Mesendoderm (in vitro differentiated cells): ENCODE measurements at regions not wholly inside any gene's neighbourhood (a gene's known extent, or its start where the extent isn't known, plus 50 kb on each side); places are given as distances from the start of the nearest gene placed in this dataset.

Experiments
- DNase-seq: peaks from one replicate; pipeline ENCODE4 v3.0.0; 2013
- H2AK5ac ChIP-seq: 2 replicates; pipeline ENCODE4 v1.6.1; 2013; ENCODE audit warnings: low read length, inconsistent platforms
- H2BK120ac ChIP-seq: 2 replicates; pipeline ENCODE4 v1.6.1; 2013; ENCODE audit warnings: low read depth, mild to moderate bottlenecking, low read length, moderate library complexity, mixed read lengths
- H2BK15ac ChIP-seq: replicated peaks from 2 replicates; pipeline ENCODE4 v1.6.1; 2013; ENCODE audit warnings: low read depth, mild to moderate bottlenecking, moderate library complexity
- H2BK5ac ChIP-seq: 2 replicates; pipeline ENCODE4 v1.6.1; 2013; ENCODE audit warnings: low read length, inconsistent platforms
- H3K18ac ChIP-seq: 2 replicates; pipeline ENCODE4 v1.6.1; 2013; ENCODE audit warnings: mild to moderate bottlenecking, low read length, mixed read lengths
- H3K23ac ChIP-seq: one replicate; pipeline ENCODE4 v1.6.1; 2013; ENCODE audit warnings: low read length
- H3K27ac ChIP-seq: 2 replicates; pipeline ENCODE4 v1.5.1; 2013; ENCODE audit warnings: low read depth, mild to moderate bottlenecking, inconsistent platforms, low read length, moderate library complexity
- H3K27me3 ChIP-seq: 2 replicates; pipeline ENCODE4 v1.6.1; 2013; ENCODE audit warnings: low read length, control low read depth, mild to moderate bottlenecking, inconsistent platforms; ENCODE audit not compliant: insufficient read depth, poor library complexity
- H3K36me3 ChIP-seq: 2 replicates; pipeline ENCODE4 v1.6.1; 2013; ENCODE audit warnings: low read length, inconsistent platforms; ENCODE audit not compliant: control insufficient read depth, insufficient read depth
- H3K4ac ChIP-seq: one replicate; pipeline ENCODE4 v1.6.1; 2013; ENCODE audit warnings: low read depth, mild to moderate bottlenecking, low read length, moderate library complexity
- H3K4me1 ChIP-seq: 2 replicates; pipeline ENCODE4 v1.6.1; 2013; ENCODE audit warnings: low read depth, low read length, inconsistent platforms; ENCODE audit not compliant: control insufficient read depth
- H3K4me2 ChIP-seq: 2 replicates; pipeline ENCODE4 v1.6.1; 2013; ENCODE audit warnings: low read length
- H3K4me3 ChIP-seq: 2 replicates; pipeline ENCODE4 v1.5.1; 2013; ENCODE audit warnings: mild to moderate bottlenecking, low read length
- H3K56ac ChIP-seq: one replicate; pipeline ENCODE4 v1.6.1; 2013; ENCODE audit warnings: low read length
- H3K79me1 ChIP-seq: 2 replicates; pipeline ENCODE4 v1.6.1; 2013; ENCODE audit warnings: low read length, inconsistent platforms
- H3K79me2 ChIP-seq: 2 replicates; pipeline ENCODE4 v1.6.1; 2013; ENCODE audit warnings: mild to moderate bottlenecking, low read length; ENCODE audit not compliant: control insufficient read depth, insufficient read depth
- H3K9ac ChIP-seq: 2 replicates; pipeline ENCODE4 v1.6.1; 2013; ENCODE audit warnings: low read length, inconsistent platforms
- H4K5ac ChIP-seq: one replicate; pipeline ENCODE4 v1.6.1; 2013; ENCODE audit warnings: low read length
- H4K8ac ChIP-seq: one replicate; pipeline ENCODE4 v1.6.1; 2013; ENCODE audit warnings: low read depth, mild to moderate bottlenecking, control low read depth, low read length, moderate library complexity
- WGBS: extraction: QIAGEN DNeasy Blood & Tissue Kit; methylation state at CpG from one replicate; pipeline ENCODE4 v1.1.7; 2013; ENCODE audit warnings: low lambda C conversion rate, missing lambda C conversion rate; ENCODE audit not compliant: insufficient coverage; ENCODE audit errors: extremely low coverage; 5-methylcytosine and 5-hydroxymethylcytosine counted together

DNA sequence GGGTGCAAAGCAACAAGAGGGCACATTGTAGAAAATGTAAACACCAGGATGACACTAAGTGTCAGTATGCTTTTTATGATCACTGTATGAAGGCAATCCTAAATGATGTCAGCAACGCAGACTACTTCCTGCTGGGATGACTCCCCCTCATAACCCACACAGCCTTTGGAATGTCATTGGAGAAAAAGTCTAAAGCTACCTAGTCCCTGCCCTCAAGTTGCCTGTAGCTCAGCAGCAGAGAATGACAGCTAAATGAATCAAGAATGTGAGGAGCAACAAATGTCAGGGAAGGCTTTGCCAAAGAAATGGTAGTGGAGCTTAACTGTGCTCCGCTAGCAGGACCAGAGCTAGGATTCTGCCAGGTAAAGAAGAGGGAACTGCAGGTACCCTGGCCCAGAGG, 555.6 kb downstream of the CD83 start:
- Histone ChIP-seq H2AK5ac (no peak overlapping the region), H3K36me3 (no peaks in the 10 kb centered on the region), H3K4me3 (no peak overlapping the region), H3K9ac (no peak overlapping the region), H3K18ac (no peak overlapping the region), H3K79me2 (no peaks in the 10 kb centered on the region), H3K23ac (no peak overlapping the region), H3K4me1 (no peaks in the 10 kb centered on the region), H3K4ac (no peak overlapping the region), H3K4me2 (no peak overlapping the region), H3K27ac (no peak overlapping the region), H3K79me1 (no peaks in the 10 kb centered on the region), H2BK15ac (no peak overlapping the region), H3K56ac (no peak overlapping the region), H3K27me3 (no peaks in the 10 kb centered on the region), H4K8ac (no peak overlapping the region), H4K5ac (no peak overlapping the region), H2BK120ac (no peak overlapping the region), H2BK5ac (no peak overlapping the region)
- WGBS: no CpG with 5 or more reads among the region's 2 CpGs
- DNase-seq: no peak

GRCh38 chr6:14674458-14674857, 556.9 kb downstream of the CD83 start:
- no peaks in the 10 kb centered on the region for H3K79me2 ChIP-seq
- no CpG with 5 or more reads among the region's 4 CpGs for WGBS
- no peak overlapping the region for H4K8ac ChIP-seq
- H3K4me2 ChIP-seq: no peak overlapping the region
- no peak overlapping the region for H3K18ac ChIP-seq
- no peak overlapping the region for H3K23ac ChIP-seq
- no peak overlapping the region for H2BK5ac ChIP-seq
- DNase-seq: no peak
- H3K36me3 ChIP-seq: no peaks in the 10 kb centered on the region
- no peak overlapping the region for H3K4ac ChIP-seq
- H2BK120ac ChIP-seq: no peak overlapping the region
- no peak overlapping the region for H3K9ac ChIP-seq
- H3K4me1 ChIP-seq: no peaks in the 10 kb centered on the region
- H4K5ac ChIP-seq: no peak overlapping the region
- no peaks in the 10 kb centered on the region for H3K79me1 ChIP-seq
- no peak overlapping the region for H2BK15ac ChIP-seq
- no peak overlapping the region for H3K4me3 ChIP-seq
- H3K56ac ChIP-seq: no peak overlapping the region
- H3K27me3 ChIP-seq: no peaks in the 10 kb centered on the region
- no peak overlapping the region for H2AK5ac ChIP-seq
- no peak overlapping the region for H3K27ac ChIP-seq

DNA sequence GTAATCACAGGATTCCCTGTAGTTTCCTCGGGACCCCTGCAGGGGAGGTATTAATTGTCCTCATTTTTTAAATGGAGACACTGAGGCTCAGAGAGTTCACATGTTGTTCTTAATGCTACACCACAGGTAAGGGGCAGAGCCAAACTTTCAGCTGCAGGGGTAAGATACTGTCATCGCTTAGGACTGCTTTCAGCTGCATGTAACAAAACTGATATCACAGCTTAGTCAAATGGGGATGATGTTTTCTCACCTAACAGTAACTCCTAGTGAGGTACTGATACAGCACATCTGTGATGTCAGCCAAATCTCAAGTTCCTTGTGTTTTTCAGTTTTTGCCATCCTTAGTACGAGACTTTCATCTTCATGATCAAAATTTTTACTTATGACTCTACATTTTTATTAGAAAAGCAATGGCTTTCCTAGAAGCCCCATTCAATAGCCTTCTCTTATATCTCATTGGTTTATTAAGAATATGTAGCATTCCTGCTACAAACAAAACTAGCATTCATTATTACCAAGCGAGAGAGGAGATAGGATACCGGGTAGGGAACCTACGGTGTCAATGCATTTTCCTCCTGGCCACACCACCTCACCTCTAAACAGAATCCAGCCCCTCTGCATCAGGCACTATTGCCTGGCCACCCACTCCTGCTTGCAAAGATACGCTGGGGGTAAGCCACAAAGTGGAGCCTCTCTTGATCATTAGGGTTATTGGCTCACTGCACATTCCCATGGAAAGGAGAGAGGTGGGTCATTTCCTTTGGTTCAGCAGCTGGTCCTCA, 557.5 kb downstream of the CD83 start:
- DNase-seq: no peak
- H3K36me3 ChIP-seq: no peaks in the 10 kb centered on the region
- no peak overlapping the region for H3K9ac ChIP-seq
- no peak overlapping the region for H3K4ac ChIP-seq
- no CpG with 5 or more reads among the region's 7 CpGs for WGBS
- no peak overlapping the region for H4K8ac ChIP-seq
- no peak overlapping the region for H3K27ac ChIP-seq
- H3K56ac ChIP-seq: no peak overlapping the region
- no peak overlapping the region for H3K18ac ChIP-seq
- H2BK5ac ChIP-seq: no peak overlapping the region
- H2BK15ac ChIP-seq: no peak overlapping the region
- no peaks in the 10 kb centered on the region for H3K27me3 ChIP-seq
- no peaks in the 10 kb centered on the region for H3K79me2 ChIP-seq
- no peak overlapping the region for H2BK120ac ChIP-seq
- no peak overlapping the region for H3K4me2 ChIP-seq
- no peak overlapping the region for H2AK5ac ChIP-seq
- H3K79me1 ChIP-seq: no peaks in the 10 kb centered on the region
- no peak overlapping the region for H4K5ac ChIP-seq
- H3K23ac ChIP-seq: no peak overlapping the region
- H3K4me1 ChIP-seq: no peaks in the 10 kb centered on the region
- no peak overlapping the region for H3K4me3 ChIP-seq

DNA sequence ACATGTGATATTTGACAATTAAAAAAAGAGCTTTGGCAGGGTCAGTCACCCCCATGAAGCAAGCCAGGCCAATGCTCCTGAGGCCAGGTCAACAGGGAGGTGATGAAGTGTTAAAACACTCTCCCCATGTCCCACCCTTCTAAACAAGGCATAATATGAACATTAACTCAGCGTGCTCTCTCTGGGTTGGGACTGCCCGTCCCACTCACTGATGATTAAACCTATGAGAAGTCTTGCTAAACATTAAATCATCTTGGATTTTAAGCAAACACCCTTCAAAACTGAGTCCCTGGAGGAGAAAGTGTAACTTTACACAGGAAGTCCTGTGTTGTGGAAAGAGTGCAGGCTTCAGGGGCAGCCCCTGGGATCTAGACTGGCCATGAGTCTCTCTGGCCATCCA, 558.5 kb downstream of the CD83 start:
- Histone ChIP-seq H3K4me2 (no peak overlapping the region), H2BK5ac (no peak overlapping the region), H3K9ac (no peak overlapping the region), H4K8ac (no peak overlapping the region), H3K36me3 (no peaks in the 10 kb centered on the region), H3K4me1 (no peaks in the 10 kb centered on the region), H3K27me3 (no peaks in the 10 kb centered on the region), H2AK5ac (no peak overlapping the region), H2BK15ac (no peak overlapping the region), H3K79me1 (no peaks in the 10 kb centered on the region), H3K4me3 (no peak overlapping the region), H3K27ac (no peak overlapping the region), H3K4ac (no peak overlapping the region), H3K18ac (no peak overlapping the region), H3K79me2 (no peaks in the 10 kb centered on the region), H3K23ac (no peak overlapping the region), H3K56ac (no peak overlapping the region), H4K5ac (no peak overlapping the region), H2BK120ac (no peak overlapping the region)
- WGBS: no CpG with 5 or more reads among the region's 2 CpGs
- DNase-seq: no peak

DNA sequence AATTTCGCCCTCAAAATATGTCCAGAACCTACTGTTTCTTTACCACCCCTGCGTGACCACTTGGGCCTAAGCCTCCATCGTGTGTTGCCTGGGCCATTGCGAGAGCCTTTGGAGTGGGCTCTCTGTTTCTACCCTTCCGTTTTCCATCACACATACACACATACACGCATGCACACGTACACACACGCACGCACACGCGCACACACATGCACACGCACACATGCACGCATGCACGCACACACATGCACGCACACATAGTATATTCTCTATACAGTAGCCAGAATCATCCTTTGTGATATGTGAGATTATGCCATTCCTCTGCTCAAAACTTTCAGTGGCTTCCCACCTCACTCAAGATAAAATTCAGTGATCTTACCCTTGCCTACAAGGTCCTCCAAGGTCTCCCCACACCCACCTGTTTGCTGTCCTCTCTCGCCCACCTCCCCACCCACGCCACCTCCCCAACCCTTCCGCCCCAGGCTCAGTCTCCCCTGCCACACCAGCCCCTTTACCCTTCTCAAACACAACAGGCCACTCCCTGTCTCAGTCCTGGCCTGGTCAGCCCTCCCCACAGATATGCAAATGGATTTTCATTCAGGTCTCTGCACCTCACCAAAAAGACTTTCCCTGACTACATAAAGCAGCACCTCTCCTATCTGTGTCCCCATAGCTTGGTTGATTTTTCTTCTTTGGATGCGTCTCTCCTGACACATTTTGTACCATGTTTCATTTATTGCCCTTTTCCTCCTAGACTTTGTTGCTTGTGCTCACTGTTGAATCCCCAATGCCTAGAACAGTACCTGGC, 559.6 kb downstream of the CD83 start:
- Histone ChIP-seq H3K36me3 (no peaks in the 10 kb centered on the region), H3K56ac (no peak overlapping the region), H3K18ac (no peak overlapping the region), H3K27me3 (no peaks in the 10 kb centered on the region), H3K27ac (no peak overlapping the region), H4K5ac (no peak overlapping the region), H3K79me1 (no peaks in the 10 kb centered on the region), H3K4me2 (no peak overlapping the region), H2AK5ac (no peak overlapping the region), H3K79me2 (no peaks in the 10 kb centered on the region), H3K4me1 (no peaks in the 10 kb centered on the region), H2BK120ac (no peak overlapping the region), H3K9ac (no peak overlapping the region), H4K8ac (no peak overlapping the region), H2BK5ac (no peak overlapping the region), H2BK15ac (no peak overlapping the region), H3K23ac (no peak overlapping the region), H3K4ac (no peak overlapping the region), H3K4me3 (no peak overlapping the region)
- DNase-seq: no peak
- no CpG with 5 or more reads among the region's 19 CpGs for WGBS
